ENCODE measurements at regions not wholly inside any gene's neighbourhood (a gene's known extent, or its start where the extent isn't known, plus 50 kb on each side); places are given as distances from the start of the nearest gene placed in this dataset.
"Not testable (repeated sequence)": the region's sequence is repeated elsewhere in the genome, so short reads cannot be mapped to it uniquely, and the experiment has no call there.

- DNase-seq (ENCODE audit: extremely low read depth, low read depth) = no peak
- TF ChIP-seq CTCF (IDR thresholded peaks at IDR 0.05; ENCODE audit: low read depth, low read length) = no peak
These were observed 114.4 kb upstream of the NTF3 start for GRCh38 chr12:5317556-5317955.

GRCh38 chr12:5318874-5319273 lies 113.0 kb upstream of the NTF3 start:
- peak; percentile 4 for DNase-seq (ENCODE audit: extremely low read depth, low read depth)
- no peak for TF ChIP-seq CTCF (IDR thresholded peaks at IDR 0.05; ENCODE audit: low read depth, low read length)

DNA sequence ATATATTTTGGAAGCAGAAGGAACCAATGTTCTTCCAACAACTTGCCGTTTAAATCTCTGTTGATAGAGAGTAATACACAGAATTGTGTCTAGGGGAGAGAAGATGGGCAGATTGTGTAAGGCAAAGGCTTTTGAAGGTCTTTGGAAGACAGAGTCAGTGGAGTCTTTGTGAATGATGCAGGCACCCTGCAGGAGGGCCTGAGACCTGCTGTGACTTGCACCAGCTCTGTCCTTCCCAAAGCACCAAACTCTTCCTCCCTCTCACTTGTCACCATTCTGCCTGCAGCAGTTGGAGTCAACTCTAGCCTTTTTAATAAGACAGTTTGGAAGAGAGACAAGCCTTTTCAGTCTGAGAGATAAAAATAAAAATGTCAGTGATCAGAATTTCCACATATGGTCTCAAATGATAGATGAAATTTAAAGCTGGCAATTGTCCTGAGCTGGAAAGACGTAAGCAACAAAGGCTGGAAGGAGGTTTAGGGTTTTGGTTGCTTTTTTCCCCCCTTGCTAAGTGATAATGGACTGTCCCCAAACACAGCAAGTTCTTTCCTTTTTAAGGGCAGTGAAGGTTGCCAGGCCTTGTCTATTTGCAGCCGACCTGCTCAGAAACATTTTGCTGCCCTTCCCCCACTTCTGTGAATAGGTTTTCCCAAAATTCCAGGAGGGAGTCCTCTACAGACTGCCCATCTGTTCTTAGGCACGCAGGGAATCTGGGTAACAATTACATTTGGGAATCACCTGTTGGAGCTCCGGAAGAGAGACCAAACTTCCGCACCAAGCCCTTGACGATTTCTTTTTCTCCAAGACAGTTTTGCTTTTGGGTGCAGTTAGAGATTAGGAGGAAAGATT lies 103.0 kb upstream of the NTF3 start:
- no peak for TF ChIP-seq CTCF (IDR thresholded peaks at IDR 0.05; ENCODE audit: low read depth, low read length)

DNA sequence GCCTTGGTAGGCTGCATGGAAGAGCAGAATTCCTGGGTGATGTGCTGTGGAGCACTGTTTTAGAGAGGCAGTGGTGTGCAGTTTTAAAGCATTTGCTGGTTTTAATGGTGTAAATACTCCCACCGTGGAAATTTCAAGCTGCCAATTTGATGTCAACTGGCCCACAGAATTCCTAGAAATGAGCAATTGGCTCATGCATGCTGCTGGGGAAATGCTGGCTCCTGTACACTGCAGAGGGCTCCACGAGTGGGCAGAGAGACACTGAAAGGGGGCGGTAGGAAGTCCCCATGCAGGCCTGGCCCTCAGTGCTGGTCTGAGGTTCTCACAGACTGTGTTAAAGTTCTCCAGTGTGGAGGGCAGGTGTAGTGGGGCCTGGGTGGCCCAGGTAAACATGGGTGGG lies 99.4 kb upstream of the NTF3 start:
- no peak for DNase-seq (ENCODE audit: extremely low read depth, low read depth)
- no peak for TF ChIP-seq CTCF (IDR thresholded peaks at IDR 0.05; ENCODE audit: low read depth, low read length)

More for the DNA sequence above, 103.0 kb upstream of the NTF3 start:
- DNase-seq (ENCODE audit: extremely low read depth, low read depth) = no peak

- no peak for DNase-seq (ENCODE audit: extremely low read depth, low read depth)
- TF ChIP-seq CTCF (IDR thresholded peaks at IDR 0.05; ENCODE audit: low read depth, low read length) = no peak
These were observed 98.8 kb upstream of the NTF3 start for GRCh38 chr12:5333096-5333495.

DNA sequence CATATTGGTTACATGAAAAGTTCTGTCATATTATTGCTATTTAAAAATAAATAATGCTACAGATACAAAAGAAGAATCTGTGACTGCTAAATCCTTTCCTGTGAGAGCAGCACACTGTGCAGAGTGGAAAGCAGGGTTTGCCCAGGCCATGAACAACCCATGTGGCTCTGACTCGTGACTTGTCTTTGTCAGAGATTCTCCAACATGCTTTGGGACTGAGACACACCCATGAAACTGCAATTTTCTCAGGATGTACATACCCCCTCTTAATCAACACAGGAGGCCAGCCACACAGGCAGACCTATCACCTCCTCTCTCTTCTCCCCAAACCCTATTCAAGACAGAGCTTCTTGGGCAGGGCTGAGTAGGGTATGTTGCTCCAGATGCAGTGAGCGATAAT lies 96.8 kb upstream of the NTF3 start:
- TF ChIP-seq CTCF (IDR thresholded peaks at IDR 0.05; ENCODE audit: low read depth, low read length) = no peak
- DNase-seq (ENCODE audit: extremely low read depth, low read depth) = no peak

GRCh38 chr12:5341086-5341485 lies 90.8 kb upstream of the NTF3 start:
- not testable (repeated sequence) for DNase-seq (ENCODE audit: extremely low read depth, low read depth)

DNA sequence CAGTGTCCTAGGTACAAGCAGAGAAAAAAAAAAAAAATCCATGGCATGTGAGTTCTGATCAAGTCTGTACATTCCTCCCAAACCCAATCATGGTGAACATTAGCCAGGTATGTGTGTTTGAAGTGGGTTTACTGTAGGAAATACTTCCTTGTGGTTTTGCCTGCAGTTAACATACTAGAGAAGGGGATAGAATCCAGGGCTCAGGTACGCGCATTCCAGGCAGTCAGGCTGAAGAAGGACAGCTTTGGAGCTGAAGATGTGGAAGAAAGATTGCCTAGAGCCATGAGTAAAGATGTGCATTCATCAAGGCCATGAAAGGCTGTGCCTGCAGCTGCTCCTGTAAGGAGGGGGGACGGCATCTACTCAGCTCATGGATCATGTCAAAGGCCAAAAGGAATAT lies 88.2 kb upstream of the NTF3 start:
- no peak for TF ChIP-seq CTCF (IDR thresholded peaks at IDR 0.05; ENCODE audit: low read depth, low read length)
- no peak for DNase-seq (ENCODE audit: extremely low read depth, low read depth)
